Inferior parietal cortex (tissue), 1 donor: ENCODE measurements at regions not wholly inside any gene's neighbourhood (a gene's known extent, or its start where the extent isn't known, plus 50 kb on each side); places are given as distances from the start of the nearest gene placed in this dataset.
A peak's percentile ranks its signal among the peaks of the same experiment; 100 is the strongest.

Experiments used
- DNase-seq: peaks from one replicate; pipeline ENCODE4 v3.0.0-alpha.2; 2016; ENCODE audit errors: extremely low spot score

DNA sequence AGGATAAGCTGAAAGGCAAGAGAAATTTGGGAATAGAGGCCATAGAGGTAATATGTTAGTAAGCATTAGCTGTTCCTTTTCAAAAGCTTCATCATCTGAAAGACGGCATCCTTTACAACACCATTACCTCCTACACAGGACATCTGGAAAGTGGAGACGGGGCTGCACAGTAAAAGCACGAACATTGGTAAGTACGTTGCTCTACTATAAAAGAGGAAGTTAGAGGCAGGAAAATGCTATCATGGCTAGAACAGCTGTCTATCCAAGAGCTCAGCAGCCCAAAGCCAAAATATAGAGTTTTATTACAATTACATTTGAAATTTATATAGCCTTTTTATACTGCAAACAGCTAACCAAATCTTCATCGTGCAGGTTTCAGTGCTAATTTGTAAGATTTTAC lies 172.3 kb upstream of the GRIP1 start:
- DNase-seq: no peak

- DNase-seq: no peak
These were observed 173.2 kb upstream of the GRIP1 start for GRCh38 chr12:66852091-66852490.

- no peak for DNase-seq
These were observed 173.9 kb upstream of the GRIP1 start for GRCh38 chr12:66852765-66853164.

DNA sequence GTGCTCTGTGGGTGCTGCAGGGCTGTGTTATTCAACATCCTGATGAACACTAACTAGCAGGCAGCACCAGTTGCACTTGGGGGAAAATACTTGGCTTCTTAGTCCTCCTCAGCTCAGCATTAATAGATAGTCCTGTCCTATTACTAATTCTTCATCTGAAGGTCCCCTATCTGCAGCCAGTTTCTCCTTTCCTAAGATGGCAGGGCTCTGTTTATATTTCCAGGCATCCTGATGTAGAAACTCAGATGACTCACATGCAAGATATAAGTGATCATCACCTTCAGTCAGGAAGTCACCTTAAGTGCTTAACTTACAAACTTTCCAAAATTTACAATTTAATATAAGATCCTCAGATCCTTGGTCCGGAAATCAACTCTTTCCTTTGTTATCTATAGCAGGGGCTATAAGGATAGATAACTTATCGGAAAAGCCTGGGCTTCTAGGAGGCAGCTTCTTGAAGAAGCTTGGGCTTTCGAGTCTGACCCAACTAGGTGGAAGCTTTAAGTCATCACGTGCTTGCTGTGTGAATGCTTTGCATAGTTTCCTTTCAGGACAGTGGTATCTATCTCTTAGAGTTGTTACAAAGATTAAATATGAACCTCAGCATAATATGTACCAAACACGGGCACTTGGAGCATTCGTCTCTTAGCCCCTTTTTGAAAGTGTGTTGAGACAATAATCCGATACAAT lies 181.0 kb upstream of the GRIP1 start:
- no peak for DNase-seq

DNA sequence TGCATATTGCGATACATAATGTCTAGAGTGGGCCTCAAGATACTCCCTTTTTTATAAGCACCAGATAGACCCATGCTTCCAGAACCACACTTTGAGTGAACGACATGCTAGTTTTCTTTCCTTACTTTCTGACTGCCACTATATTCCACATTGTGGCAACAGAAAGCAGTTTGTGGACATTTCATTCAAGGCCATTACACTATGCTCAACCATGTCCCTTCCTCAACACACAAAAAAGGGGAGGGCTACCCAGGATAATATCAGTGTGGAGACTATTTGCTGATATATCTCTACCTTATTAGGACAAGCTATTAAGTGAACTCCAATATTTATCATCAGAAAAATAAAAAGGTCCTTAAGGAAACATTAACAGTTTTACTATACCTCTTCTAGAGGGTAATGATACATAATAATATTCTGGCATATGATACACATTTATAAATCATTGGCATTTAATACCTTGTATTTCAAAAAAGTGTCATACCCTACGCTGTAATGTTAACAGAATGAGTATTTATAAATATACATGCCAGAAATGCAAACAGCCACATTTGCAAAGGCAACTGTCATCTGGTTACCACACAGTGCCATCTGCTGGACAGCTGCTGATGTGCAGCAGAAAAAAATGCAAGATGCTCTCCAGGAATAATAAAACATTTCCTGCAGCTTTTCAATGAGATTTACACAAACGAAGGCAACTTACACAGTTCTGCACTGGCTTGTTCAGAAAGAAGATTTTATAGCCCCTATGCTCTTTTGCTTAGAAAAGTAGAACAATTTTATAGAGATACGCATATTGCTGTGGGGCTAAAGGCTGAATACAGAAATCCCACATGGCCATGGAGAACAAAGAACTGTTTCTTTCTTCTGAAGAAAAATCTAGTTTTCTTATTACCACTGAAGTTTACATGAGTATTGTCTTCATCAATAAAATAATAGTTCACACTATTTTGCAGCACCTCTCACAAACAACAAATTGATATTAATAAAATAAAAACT lies 182.2 kb upstream of the GRIP1 start:
- DNase-seq: peak; percentile 83

GRCh38 chr12:66862356-66862985 lies 183.6 kb upstream of the GRIP1 start:
- DNase-seq: no peak

DNA sequence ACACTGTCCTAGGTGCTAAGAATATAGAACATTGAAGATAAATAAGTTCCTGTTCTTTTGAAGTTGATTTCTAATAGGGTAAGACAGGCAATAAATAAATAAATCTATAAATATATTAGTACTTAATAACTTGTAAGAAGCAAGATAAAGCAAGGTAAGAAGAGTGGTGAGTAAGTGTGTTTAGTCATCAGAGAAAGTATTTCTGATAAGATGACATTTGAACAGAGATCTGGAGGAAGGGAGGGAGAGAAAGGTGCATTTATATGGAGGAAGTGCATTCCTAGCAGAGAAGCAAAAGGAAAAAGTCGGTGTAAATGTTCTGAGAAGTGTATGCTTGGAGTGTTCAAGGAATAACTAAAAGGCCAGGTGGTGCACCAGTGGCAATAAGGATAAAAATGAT lies 184.4 kb upstream of the GRIP1 start:
- no peak for DNase-seq

DNA sequence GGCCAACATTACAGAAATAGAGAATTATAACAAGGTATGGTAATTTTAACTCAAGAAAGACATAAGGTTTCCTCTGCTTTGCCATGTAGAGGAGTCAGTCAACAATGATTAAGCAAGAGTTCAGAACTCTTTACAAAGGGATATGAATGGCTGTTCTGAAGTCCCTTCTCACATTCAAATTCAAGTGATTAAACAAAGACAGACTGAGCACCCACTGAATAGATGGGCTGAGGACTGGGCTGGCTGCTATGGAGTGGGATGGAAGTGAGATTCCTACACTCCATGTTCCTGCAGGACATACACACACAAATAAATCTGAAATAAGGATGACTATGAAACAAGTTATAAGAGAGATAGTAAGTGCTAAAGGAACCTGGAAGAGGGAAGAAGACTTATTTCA lies 199.0 kb upstream of the GRIP1 start:
- no peak for DNase-seq

GRCh38 chr12:66879409-66879808 lies 200.5 kb upstream of the GRIP1 start:
- no peak for DNase-seq

GRCh38 chr12:66881386-66881785 lies 202.5 kb upstream of the GRIP1 start:
- DNase-seq: no peak

GRCh38 chr12:66884091-66884490 lies 205.2 kb upstream of the GRIP1 start:
- no peak for DNase-seq

GRCh38 chr12:66885115-66885875 lies 206.4 kb upstream of the GRIP1 start:
- no peak for DNase-seq

- no peak for DNase-seq
These were observed 217.9 kb upstream of the GRIP1 start for GRCh38 chr12:66896797-66897196.

DNA sequence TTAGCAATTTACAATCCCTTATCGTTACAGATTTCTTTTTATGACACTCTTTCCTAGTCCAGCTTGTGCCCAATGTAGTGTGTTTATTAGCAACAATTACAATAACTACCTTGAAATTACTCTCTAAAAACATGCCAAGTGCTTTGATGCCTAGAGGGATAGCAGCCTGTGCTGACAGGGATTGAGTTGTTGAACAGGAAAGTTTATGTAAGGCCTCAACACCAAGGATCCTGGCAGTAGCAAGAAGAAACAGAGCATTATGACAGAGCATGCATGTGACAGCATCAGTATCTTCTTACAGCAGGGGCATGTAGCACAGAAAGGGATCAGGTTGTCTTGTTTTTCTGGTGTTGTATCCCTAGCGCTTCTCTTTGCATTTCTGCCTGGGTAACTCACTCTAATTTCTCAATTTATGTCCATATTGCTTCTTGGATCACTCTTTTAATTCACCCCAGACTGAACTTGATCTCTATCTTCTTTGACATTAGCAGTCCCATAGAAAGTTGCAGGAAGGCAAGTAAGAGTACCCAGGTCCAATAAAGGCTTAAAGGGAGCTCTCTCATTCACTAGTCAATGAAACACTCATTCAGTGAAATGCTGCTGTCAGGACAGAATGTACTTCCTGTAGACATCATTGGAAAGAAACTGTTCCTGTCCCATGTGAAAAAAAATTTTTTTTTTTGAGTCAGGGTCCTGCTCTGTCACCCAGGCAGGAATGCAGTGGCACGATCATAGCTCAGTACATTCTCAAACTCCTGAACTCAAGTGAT lies 220.0 kb upstream of the GRIP1 start:
- no peak for DNase-seq

- no peak for DNase-seq
These were observed 220.7 kb upstream of the GRIP1 start for GRCh38 chr12:66899588-66899987.

DNA sequence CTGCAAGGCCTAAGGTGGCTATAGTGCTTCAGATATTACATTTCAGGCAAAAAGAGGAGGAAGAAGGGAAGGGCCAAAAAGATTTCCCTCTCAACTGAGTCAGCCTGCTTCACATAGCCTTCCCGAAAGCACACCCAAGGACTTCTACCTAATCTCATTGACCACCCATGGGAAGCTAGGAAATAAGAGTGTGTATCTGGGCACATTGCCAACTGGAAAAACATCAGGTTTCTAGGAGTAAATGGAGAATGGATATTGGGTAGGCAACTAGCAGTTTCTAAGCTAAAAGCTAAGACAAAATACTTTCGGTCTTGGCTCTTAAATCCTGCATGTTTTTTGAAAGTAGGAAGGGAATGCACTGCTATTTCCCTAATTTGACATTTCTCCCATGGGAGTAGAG lies 221.7 kb upstream of the GRIP1 start:
- no peak for DNase-seq

- no peak for DNase-seq
These were observed 222.5 kb upstream of the GRIP1 start for GRCh38 chr12:66901138-66901932.

GRCh38 chr12:66902020-66902419 lies 223.1 kb upstream of the GRIP1 start:
- DNase-seq: no peak

DNA sequence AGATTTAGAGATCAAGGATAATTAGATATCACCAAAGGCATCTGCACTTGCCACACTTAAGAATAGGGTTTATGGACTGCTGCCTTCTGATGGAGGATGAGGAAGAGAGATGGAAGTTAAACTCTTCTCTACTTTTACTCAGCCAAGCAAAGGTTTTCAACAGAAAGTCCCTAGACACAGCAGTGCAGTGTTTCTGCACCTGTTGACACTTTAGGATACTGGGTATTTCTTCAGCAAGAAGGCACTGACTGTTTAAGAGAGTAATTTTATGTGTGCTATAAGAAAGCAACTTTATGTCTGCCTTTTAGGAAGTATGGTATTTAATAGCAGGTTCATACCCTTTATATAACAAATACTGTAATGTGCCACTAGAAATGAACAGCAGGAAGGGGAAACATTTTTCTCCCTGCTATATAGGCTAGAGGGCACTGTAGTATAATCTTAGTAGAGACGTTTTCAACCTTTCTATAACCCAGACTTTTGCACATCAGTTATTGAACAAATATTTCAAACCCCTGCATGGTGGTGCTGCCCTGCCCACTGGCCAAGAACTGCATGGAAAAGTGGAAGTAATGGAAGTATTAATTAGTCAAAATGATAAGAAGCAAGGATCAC lies 225.0 kb upstream of the GRIP1 start:
- no peak for DNase-seq

GRCh38 chr12:66905201-66905600 lies 226.3 kb upstream of the GRIP1 start:
- DNase-seq: no peak
